Fibroblast of skin of back (primary cell): ENCODE measurements at regions not wholly inside any gene's neighbourhood (a gene's known extent, or its start where the extent isn't known, plus 50 kb on each side); places are given as distances from the start of the nearest gene placed in this dataset.

Experiments
- DNase-seq: peaks from one replicate; pipeline ENCODE4 v3.0.0-alpha.2; 2013

GRCh38 chrX:9318213-9318612 lies 146.6 kb upstream of the TBL1X start:
- no peak for DNase-seq

GRCh38 chrX:9318766-9319165 lies 146.1 kb upstream of the TBL1X start:
- DNase-seq, result no peak

GRCh38 chrX:9320940-9321339 lies 143.9 kb upstream of the TBL1X start:
- DNase-seq, result no peak

- DNase-seq, result no peak
Measured at GRCh38 chrX:9324676-9325075, 140.2 kb upstream of the TBL1X start.

GRCh38 chrX:9326369-9326768 lies 138.5 kb upstream of the TBL1X start:
- peak; percentile 42 for DNase-seq

GRCh38 chrX:9327086-9327746 lies 137.6 kb upstream of the TBL1X start:
- no peak for DNase-seq

- DNase-seq, result peak; percentile 58
Measured at GRCh38 chrX:9327747-9328145, 137.1 kb upstream of the TBL1X start.

GRCh38 chrX:9329056-9329455 lies 135.8 kb upstream of the TBL1X start:
- no peak for DNase-seq

- no peak for DNase-seq
Measured at GRCh38 chrX:9330249-9330982, 134.4 kb upstream of the TBL1X start.

GRCh38 chrX:9333873-9334560 lies 130.8 kb upstream of the TBL1X start:
- DNase-seq, result no peak

- no peak for DNase-seq
Measured at GRCh38 chrX:9335251-9335650, 129.6 kb upstream of the TBL1X start.

- DNase-seq, result no peak
Measured at GRCh38 chrX:9336456-9336855, 128.4 kb upstream of the TBL1X start.

GRCh38 chrX:9337046-9337445 lies 127.8 kb upstream of the TBL1X start:
- DNase-seq, result no peak

GRCh38 chrX:9338986-9339385 lies 125.9 kb upstream of the TBL1X start:
- no peak for DNase-seq

- no peak for DNase-seq
Measured at GRCh38 chrX:9339603-9340491, 125.0 kb upstream of the TBL1X start.

GRCh38 chrX:9340598-9341290 lies 124.1 kb upstream of the TBL1X start:
- peak; percentile 68 for DNase-seq

- DNase-seq, result peak; percentile 64
Measured at GRCh38 chrX:9341291-9342201, 123.3 kb upstream of the TBL1X start.

GRCh38 chrX:9342561-9343051 lies 122.3 kb upstream of the TBL1X start:
- peak; percentile 89 for DNase-seq

- DNase-seq, result no peak
Measured at GRCh38 chrX:9343971-9344370, 120.9 kb upstream of the TBL1X start.

- DNase-seq, result no peak
Measured at GRCh38 chrX:9345957-9346356, 118.9 kb upstream of the TBL1X start.
